ENCODE measurements at regions not wholly inside any gene's neighbourhood (a gene's known extent, or its start where the extent isn't known, plus 50 kb on each side); places are given as distances from the start of the nearest gene placed in this dataset.

GRCh38 chr9:90088856-90089255, 484.0 kb downstream of the GADD45G start:
- DNase-seq, result no peak

GRCh38 chr9:90090997-90091396, 486.2 kb downstream of the GADD45G start:
- no peak for DNase-seq

GRCh38 chr9:90092508-90092907, 487.7 kb downstream of the GADD45G start:
- no peak for DNase-seq

GRCh38 chr9:90095682-90096081, 490.9 kb downstream of the GADD45G start:
- no peak for DNase-seq

- DNase-seq, result no peak
These were observed 492.4 kb downstream of the GADD45G start for GRCh38 chr9:90097237-90097636.

- DNase-seq, result no peak
These were observed 493.6 kb downstream of the GADD45G start for GRCh38 chr9:90098408-90098807.

GRCh38 chr9:90099262-90099963, 494.6 kb downstream of the GADD45G start:
- no peak for DNase-seq

- DNase-seq, result no peak
These were observed 495.2 kb downstream of the GADD45G start for GRCh38 chr9:90100014-90100413.

- DNase-seq, result no peak
These were observed 497.6 kb downstream of the GADD45G start for GRCh38 chr9:90102292-90102901.

GRCh38 chr9:90103771-90104170, 499.0 kb downstream of the GADD45G start:
- DNase-seq, result no peak

GRCh38 chr9:90105773-90106172, 501.0 kb downstream of the GADD45G start:
- no peak for DNase-seq

GRCh38 chr9:90107040-90107725, 502.4 kb downstream of the GADD45G start:
- DNase-seq, result no peak

GRCh38 chr9:90107726-90108655, 503.2 kb downstream of the GADD45G start:
- no peak for DNase-seq

GRCh38 chr9:90112788-90113187, 508.0 kb downstream of the GADD45G start:
- no peak for DNase-seq

GRCh38 chr9:90114641-90115425, 510.0 kb downstream of the GADD45G start:
- no peak for DNase-seq

GRCh38 chr9:90121762-90122161, 517.0 kb downstream of the GADD45G start:
- no peak for DNase-seq

- DNase-seq, result no peak
These were observed 517.7 kb downstream of the DIRAS2 start for GRCh38 chr9:90124961-90125360.

GRCh38 chr9:90127923-90128322, 514.7 kb downstream of the DIRAS2 start:
- no peak for DNase-seq

GRCh38 chr9:90128587-90129190, 513.9 kb downstream of the DIRAS2 start:
- DNase-seq, result no peak

- no peak for DNase-seq
These were observed 513.2 kb downstream of the DIRAS2 start for GRCh38 chr9:90129446-90129845.

- no peak for DNase-seq
These were observed 511.1 kb downstream of the DIRAS2 start for GRCh38 chr9:90131568-90131967.

- DNase-seq, result no peak
These were observed 509.8 kb downstream of the DIRAS2 start for GRCh38 chr9:90132866-90133265.
